SU-DHL-6 (cell line): ENCODE measurements at regions not wholly inside any gene's neighbourhood (a gene's known extent, or its start where the extent isn't known, plus 50 kb on each side); places are given as distances from the start of the nearest gene placed in this dataset.

Experiments
- H2AFZ ChIP-seq: fragments of 200-600 bp; sonication (generic); 2 replicates; pipeline ENCODE4 v1.6.1; 2014; ENCODE audit warnings: low read depth, mild to moderate bottlenecking, moderate library complexity, mixed read lengths, antibody characterized with exemption, low read length; ENCODE audit not compliant: severe bottlenecking
- H3F3A ChIP-seq: fragments of 200-600 bp; shearing (Covaris generic); 2 replicates; pipeline ENCODE4 v1.6.0; 2016; ENCODE audit warnings: antibody characterized with exemption, mild to moderate bottlenecking; ENCODE audit not compliant: insufficient read depth
- H3K27ac ChIP-seq: fragments of 200-600 bp; sonication (generic); 2 replicates; pipeline ENCODE4 v1.5.1; 2016; ENCODE audit warnings: low read depth, mild to moderate bottlenecking, low read length, moderate library complexity, mixed read lengths
- H3K27me3 ChIP-seq: fragments of 200-600 bp; sonication (generic), shearing (Covaris generic); 2 replicates; pipeline ENCODE4 v1.6.0; 2014; ENCODE audit warnings: mild to moderate bottlenecking, low read length
- H3K36me3 ChIP-seq: fragments of 200-600 bp; sonication (generic); 2 replicates; pipeline ENCODE4 v1.6.1; 2014; ENCODE audit warnings: mild to moderate bottlenecking, low read length, mixed read lengths
- H3K4me2 ChIP-seq: fragments of 300-600, 200-600 bp; shearing (Covaris generic), sonication (generic); 2 replicates; pipeline ENCODE4 v1.6.0; 2014; ENCODE audit warnings: low read length, low read depth, mild to moderate bottlenecking; ENCODE audit not compliant: poor library complexity, severe bottlenecking
- H3K4me3 ChIP-seq: fragments of 200-600 bp; sonication (generic); 2 replicates; pipeline ENCODE4 v1.5.1; 2014; ENCODE audit warnings: antibody characterized with exemption, low read length, mild to moderate bottlenecking, mixed read lengths; ENCODE audit not compliant: insufficient read depth, poor library complexity, severe bottlenecking
- H3K79me2 ChIP-seq: fragments of 200-600 bp; sonication (generic); 2 replicates; pipeline ENCODE4 v1.6.1; 2014; ENCODE audit warnings: mild to moderate bottlenecking, low read length, moderate library complexity; ENCODE audit not compliant: insufficient read depth
- H3K9ac ChIP-seq: fragments of 200-600 bp; sonication (generic); 2 replicates; pipeline ENCODE4 v1.7.0; 2014; ENCODE audit warnings: mild to moderate bottlenecking, low read length
- H3K9me2 ChIP-seq: fragments of 200-600 bp; sonication (generic); replicated peaks from 2 replicates; pipeline ENCODE4 v1.6.1; 2014; ENCODE audit warnings: low read length; ENCODE audit not compliant: insufficient read depth
- H3K9me3 ChIP-seq: fragments of 200-600 bp; sonication (generic); 2 replicates; pipeline ENCODE4 v1.6.1; 2014; ENCODE audit warnings: low read length, mixed read lengths; ENCODE audit not compliant: insufficient read depth
- H4K20me1 ChIP-seq: fragments of 200-600 bp; sonication (generic); 2 replicates; pipeline ENCODE4 v1.6.1; 2014; ENCODE audit warnings: low read depth, mild to moderate bottlenecking, antibody characterized with exemption, low read length, moderate library complexity, mixed read lengths
- EZH2phosphoT487 ChIP-seq: fragments of 200-600 bp; sonication (generic), shearing (Covaris generic); conservative IDR thresholded peaks from 2 replicates; pipeline ENCODE4 v1.6.1; 2018; ENCODE audit warnings: mild to moderate bottlenecking, antibody characterized with exemption, low read length, moderate library complexity, mixed read lengths
- TF ChIP-seq, protein P1 (sequence below): fragments of 200-600 bp; sonication (generic); IDR thresholded peaks from one replicate; pipeline ENCODE4 v1.5.1; 2017; ENCODE audit warnings: antibody characterized with exemption, mild to moderate bottlenecking, low read length, moderate library complexity; ENCODE audit not compliant: insufficient read depth, poor library complexity, severe bottlenecking

DNA sequence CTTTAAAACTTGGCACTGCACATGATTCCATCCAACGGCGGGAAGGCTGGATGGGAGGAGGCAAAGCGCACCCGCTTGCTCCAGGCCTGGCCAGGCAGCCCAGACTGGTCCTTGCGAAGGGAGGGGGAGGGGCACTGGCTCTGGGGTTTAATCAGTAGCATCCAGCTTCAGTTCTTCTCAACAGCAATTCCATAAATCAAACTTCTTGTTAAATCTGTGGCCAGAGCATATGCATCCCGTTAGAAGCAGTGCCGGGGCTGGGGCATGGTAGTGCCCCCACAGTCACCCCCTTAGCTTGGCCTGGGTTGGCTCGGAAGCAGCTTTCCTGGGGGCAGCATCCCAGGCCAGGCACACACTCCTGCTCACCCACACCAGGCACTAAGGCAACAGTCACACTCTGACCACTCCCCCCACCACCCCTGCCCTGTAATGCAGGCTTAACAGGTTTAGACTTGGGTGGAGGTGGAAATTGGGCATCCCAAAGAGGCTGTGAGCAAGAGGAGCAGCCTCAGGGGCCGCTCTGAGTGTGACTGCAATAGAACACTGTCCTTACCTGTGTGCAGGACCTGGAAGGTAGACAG is 94.1 kb upstream of the CASZ1 start:
- H4K20me1 ChIP-seq, result no peaks in the 10 kb centered on the region
- H3K4me3 ChIP-seq, result no peak overlapping the region
- no peaks in the 10 kb centered on the region for H3K36me3 ChIP-seq
- no peaks in the 10 kb centered on the region for H3F3A ChIP-seq
- no peaks in the 10 kb centered on the region for H3K9me2 ChIP-seq
- H3K9me3 ChIP-seq, result no peaks in the 10 kb centered on the region
- no peak overlapping the region for H3K4me2 ChIP-seq
- H3K9ac ChIP-seq, result no peak overlapping the region
- H3K27me3 ChIP-seq, result no peaks in the 10 kb centered on the region
- no peak overlapping the region for H3K27ac ChIP-seq
- no peak overlapping the region for H2AFZ ChIP-seq
- TF ChIP-seq EZH2phosphoT487, result no peak
- TF ChIP-seq, protein P1, sequence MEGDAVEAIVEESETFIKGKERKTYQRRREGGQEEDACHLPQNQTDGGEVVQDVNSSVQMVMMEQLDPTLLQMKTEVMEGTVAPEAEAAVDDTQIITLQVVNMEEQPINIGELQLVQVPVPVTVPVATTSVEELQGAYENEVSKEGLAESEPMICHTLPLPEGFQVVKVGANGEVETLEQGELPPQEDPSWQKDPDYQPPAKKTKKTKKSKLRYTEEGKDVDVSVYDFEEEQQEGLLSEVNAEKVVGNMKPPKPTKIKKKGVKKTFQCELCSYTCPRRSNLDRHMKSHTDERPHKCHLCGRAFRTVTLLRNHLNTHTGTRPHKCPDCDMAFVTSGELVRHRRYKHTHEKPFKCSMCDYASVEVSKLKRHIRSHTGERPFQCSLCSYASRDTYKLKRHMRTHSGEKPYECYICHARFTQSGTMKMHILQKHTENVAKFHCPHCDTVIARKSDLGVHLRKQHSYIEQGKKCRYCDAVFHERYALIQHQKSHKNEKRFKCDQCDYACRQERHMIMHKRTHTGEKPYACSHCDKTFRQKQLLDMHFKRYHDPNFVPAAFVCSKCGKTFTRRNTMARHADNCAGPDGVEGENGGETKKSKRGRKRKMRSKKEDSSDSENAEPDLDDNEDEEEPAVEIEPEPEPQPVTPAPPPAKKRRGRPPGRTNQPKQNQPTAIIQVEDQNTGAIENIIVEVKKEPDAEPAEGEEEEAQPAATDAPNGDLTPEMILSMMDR, result no peak
- no peaks in the 10 kb centered on the region for H3K79me2 ChIP-seq

DNA sequence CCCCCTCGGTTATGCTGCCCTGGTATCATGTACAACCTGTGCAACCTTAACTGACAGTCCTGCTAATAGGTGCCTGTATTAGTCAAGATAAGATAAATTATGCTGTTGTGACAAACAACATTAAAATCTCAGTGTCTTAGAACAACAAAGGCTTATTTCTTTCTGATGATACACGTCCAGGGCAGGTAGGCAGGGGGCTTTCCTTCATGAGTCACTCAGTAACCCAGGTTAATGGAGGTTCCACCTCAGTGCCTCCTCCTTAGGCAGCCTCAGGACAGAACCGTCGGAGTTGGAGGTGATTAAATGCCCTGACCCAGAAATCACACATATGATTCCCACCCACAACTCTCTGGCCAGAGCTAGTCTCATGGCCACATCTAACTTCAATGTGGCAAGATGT is 94.6 kb upstream of the CASZ1 start:
- Histone ChIP-seq H3K9me2 (no peaks in the 10 kb centered on the region), H3K27ac (no peak overlapping the region), H2AFZ (no peak overlapping the region), H3K9ac (no peak overlapping the region), H3K36me3 (no peaks in the 10 kb centered on the region), H3K9me3 (no peaks in the 10 kb centered on the region), H3K4me3 (no peak overlapping the region), H3K27me3 (no peaks in the 10 kb centered on the region), H3F3A (no peaks in the 10 kb centered on the region), H3K79me2 (no peaks in the 10 kb centered on the region), H4K20me1 (no peaks in the 10 kb centered on the region), H3K4me2 (no peak overlapping the region)
- TF ChIP-seq, protein P1, result no peak
- no peak for TF ChIP-seq EZH2phosphoT487

DNA sequence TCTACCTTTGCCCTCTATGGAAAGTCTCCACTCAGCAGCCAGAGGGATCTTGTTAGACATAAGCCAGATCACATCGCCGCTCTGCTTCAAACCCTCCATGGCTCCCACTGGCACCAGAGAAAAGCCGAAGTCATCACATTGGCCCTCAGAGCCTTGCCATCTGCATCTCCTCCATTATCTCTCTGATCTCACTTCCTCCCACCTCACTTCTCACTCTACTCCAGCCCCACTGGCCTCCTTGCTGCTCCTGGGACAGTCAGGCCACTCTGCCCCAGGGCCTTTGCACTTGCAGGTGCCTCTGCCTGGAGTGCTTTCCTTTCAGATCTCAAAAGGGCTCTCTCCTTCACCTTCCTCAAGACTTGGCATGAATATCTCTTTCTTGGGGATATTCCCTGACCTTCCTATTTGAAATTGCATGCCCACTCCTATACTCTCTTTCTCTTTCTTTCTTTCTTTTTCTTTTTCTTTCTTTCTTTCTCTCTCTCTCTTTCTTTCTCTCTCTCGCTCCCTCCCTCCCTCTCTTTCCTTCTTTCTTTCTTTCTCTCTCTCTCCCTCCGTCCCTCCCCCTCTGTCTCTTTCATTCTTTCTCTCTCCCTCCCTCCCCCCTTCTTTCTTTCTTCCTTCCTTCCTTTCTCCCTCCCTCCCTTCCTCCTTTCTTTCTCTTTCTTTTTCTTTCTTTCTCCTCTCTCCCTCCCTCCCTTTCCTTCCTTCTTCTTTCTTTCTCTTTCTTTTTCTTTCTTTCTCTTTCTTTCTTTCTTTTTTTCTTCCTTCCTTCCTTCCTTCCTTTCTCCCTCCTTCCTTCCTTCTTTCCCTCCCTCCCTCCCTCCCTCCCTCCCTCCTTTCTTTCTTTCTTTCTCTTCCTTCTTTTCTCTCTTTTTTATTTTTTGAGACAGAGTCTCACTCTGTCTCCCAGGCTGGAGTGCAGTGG is 96.0 kb upstream of the CASZ1 start:
- no peaks in the 10 kb centered on the region for H4K20me1 ChIP-seq
- no peaks in the 10 kb centered on the region for H3F3A ChIP-seq
- TF ChIP-seq, protein P1, result no peak
- TF ChIP-seq EZH2phosphoT487, result no peak
- H3K9me2 ChIP-seq, result no peaks in the 10 kb centered on the region
- H3K79me2 ChIP-seq, result no peaks in the 10 kb centered on the region
- no peaks in the 10 kb centered on the region for H3K9me3 ChIP-seq
- no peak overlapping the region for H3K4me2 ChIP-seq
- H3K27ac ChIP-seq, result no peak overlapping the region
- H3K27me3 ChIP-seq, result no peaks in the 10 kb centered on the region
- no peak overlapping the region for H3K4me3 ChIP-seq
- no peak overlapping the region for H3K9ac ChIP-seq
- no peak overlapping the region for H2AFZ ChIP-seq
- no peaks in the 10 kb centered on the region for H3K36me3 ChIP-seq
